ENCODE measurements at regions not wholly inside any gene's neighbourhood (a gene's known extent, or its start where the extent isn't known, plus 50 kb on each side); places are given as distances from the start of the nearest gene placed in this dataset.
A peak's percentile ranks its signal among the peaks of the same experiment; 100 is the strongest.

- DNase-seq (ENCODE audit: low read depth in 3 of 3): no peak
Observed at GRCh38 chr1:47701741-47702515, 264.1 kb downstream of the FOXD2 start.

DNA sequence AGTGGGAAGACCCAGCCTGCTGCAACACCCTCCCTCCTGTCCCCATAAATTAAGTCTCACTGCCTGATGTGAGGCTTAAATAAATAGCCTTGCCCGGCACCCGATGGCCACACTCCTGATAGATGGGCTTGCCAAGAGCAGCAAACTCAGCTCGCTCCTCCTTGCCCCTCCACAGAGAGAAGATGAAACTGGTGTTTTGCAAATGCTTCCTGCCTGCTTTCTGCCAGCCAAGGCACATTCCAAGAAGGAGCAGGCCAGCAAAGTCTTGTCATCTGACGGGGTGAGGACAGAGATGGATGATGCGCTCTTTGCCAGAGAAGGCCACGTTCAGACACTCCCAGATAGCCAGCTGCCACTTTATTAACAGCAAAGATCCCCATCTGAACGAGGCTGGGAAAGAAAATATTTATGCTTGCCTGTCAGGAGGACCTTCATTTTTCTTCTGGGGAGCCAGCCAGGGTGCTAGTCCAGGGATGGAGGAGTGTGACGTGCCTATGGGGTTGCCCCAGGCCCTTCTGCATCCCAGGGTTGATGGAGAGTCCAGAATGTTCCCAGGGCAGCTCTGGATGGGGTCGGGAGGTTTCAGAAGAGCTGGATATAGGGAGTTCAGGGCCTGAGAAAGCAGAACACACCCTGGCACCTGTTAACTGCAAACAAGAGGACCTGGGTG is 265.4 kb downstream of the FOXD2 start:
- no peak for DNase-seq (ENCODE audit: low read depth in 3 of 3)

GRCh38 chr1:47703981-47704596 is 266.2 kb downstream of the FOXD2 start:
- no peak for DNase-seq (ENCODE audit: low read depth in 3 of 3)

DNA sequence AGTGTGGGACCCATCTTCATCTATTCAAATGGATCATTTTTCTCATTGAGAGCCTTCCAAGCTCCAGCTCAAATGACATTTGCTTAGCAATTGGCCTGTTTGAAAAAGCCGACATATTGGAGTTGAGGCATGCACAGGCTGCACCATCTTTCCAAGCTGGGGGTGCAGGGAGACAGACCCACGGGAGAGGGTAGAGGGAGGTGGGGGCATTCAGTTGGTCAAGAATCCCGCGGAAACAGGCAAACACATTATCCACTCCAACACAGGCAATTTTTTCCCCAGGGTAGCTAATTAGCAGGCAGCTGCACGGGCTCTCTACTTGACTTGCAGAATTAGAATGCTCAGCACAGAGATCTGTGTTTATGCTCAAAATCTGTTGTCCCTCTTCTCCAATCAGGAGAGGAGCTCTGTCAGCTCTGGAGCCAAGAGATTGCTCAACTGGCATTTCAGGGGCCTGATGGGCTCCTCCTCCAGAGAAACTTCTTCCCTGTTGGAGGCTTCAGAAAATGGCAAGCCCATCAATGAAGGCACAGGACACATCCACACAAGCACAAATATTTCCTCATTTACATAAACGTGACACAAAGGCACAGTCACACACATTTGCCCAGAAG is 267.8 kb downstream of the FOXD2 start:
- DNase-seq (ENCODE audit: low read depth in 3 of 3): no peak

- no peak for DNase-seq (ENCODE audit: low read depth in 3 of 3)
Observed at GRCh38 chr1:47707503-47707902, 269.7 kb downstream of the FOXD2 start.

DNA sequence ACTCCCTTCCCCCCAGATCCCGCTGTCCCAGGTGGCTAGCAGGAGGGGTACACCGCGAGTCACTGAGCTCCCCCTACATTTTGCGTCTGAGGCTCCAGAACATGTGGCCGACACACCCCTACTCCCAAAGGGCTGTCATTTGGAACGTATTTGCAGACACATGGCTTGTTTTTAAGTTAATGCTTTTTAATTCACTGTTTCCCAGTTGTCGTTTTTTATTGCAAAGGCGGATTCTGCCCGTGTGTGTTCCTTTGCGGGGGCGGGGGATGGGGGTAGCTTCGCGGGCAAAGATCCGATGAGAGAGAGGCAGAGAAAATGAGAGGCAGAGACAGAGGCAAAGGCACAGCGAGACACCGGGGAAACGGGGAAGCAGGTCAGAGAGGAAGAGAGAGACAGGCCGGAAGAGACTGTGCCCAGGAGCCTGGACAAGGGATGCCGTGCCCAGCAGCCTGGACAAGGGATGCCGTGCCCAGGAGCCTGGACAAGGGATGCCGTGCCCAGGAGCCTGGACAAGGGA is 270.2 kb downstream of the FOXD2 start:
- DNase-seq (ENCODE audit: low read depth in 3 of 3): no peak

- no peak for DNase-seq (ENCODE audit: low read depth in 3 of 3)
Observed at GRCh38 chr1:47708658-47709018, 270.8 kb downstream of the FOXD2 start.

DNA sequence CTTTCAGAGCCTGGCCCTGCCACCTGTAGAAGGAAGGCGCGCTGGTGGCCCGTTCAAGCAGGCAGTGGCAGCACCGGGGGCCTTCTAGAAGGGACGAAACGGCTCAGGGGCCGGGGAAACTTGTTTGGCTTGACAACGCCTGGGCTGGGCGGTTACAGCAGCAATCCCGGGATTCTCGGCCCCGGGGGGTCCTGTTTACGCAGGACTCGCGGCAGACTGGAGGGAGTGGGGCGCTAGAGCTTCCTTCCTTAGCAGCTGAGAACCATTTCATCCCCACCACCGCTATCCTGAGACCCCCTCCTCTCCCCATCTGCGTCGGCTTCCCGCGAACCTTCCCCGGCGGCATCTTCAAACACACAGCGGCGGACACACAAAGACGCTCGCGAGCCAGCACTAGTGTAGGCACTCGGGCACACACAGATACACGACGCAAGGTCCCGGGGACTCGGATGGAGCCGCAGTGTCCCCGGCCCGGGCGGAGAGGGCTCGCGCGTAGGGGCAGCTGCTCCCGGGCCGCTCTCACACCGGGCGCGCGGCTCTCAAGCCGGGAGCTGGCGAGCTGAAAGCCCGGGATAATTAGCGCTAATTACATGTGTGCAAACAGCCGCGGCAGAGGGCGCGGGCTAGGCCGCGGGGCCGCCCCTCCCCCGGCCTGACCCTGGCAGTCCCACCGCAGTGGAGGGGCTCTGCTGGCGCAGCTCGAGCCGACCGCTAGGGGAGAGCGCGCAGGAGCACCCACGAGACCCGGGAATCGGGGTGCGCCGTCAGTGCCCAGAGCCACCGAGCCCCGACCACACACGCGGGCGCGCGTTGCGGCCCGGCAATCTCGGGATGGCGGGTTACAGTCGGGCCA is 271.4 kb downstream of the FOXD2 start:
- no peak for DNase-seq (ENCODE audit: low read depth in 3 of 3)

DNA sequence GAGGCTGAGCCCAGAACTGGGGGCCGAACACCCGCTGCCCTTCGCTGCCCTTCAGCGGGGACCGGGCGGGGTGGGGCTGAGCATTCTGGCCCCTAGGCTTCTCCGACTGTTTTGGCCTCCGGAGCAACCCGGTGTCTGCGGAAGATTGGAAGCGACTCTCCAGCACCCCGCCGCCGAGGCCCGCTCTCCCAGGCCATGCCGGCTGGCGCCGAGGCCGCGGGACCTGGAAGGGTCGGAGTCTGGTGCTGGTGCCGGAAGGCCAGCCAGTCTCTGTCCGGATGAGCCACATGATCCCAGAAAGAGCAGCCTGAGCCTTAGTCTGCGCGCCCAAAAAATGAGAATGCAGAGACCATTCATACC is 272.0 kb downstream of the FOXD2 start:
- DNase-seq (ENCODE audit: low read depth in 3 of 3): no peak

DNA sequence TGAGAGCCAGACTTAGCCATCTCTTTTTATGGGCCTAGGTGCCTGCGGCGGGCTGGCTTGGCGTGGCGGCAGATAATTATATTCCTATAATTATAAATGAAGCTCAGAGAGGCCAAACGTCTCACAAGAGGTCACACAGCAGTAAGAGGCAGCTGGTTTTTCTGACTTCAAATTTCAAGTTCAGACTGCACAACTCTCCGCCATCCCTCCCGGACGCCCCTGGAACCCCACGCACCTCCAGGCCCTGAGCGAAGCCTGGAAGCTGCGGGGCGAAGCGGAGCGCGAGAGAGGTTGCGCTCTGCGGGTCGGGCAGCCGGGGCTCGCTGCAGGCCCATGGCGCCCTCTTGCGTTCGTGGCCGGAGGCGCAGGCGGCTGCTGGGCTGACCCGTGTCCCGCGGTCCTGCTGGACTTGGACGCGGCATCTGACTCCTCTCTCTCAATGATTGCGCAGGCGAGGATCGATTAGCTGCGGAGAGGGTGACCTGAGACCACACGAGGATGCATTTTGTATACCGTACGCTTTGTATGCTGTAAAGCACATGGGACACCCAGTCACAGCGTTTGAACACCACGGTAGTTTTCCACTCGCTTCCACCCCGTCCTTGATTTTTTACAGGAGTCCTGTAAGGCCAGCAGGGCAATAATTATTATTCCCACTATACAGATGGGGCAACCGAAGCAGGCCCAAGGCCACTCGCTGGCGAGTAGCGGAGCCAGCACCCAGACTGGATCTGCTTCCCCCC is 272.7 kb downstream of the FOXD2 start:
- DNase-seq (ENCODE audit: low read depth in 3 of 3): peak; percentile 36 to 61 (median 55)
